CD4-positive, alpha-beta memory T cell (primary cell): ENCODE measurements at regions not wholly inside any gene's neighbourhood (a gene's known extent, or its start where the extent isn't known, plus 50 kb on each side); places are given as distances from the start of the nearest gene placed in this dataset.

ENCODE experiments used
- CTCF ChIA-PET: fragments of 350-600 bp; sonication (Branson Sonifier 250); formaldehyde crosslinking; loops from one replicate; lab custom pipeline; 2021; ENCODE audit warnings: inconsistent platforms; ENCODE audit not compliant: partially characterized antibody; lab: Charles Lee
- POLR2A ChIA-PET: fragments of 350-600 bp; sonication (Branson Sonifier 250); formaldehyde crosslinking; loops from one replicate; lab custom pipeline; 2021; ENCODE audit not compliant: partially characterized antibody; lab: Charles Lee
- DNase-seq, 5 donors: peaks; one replicate each; pipeline versions ENCODE4 v3.0.0 to v3.0.0-alpha.2; 2020 to 2022; ENCODE audit warnings: mixed read lengths in 1 of 5
- H3K27ac ChIP-seq: one replicate; pipeline ENCODE4 v1.7.0; 2013; ENCODE audit warnings: low read depth, low read length
- H3K27me3 ChIP-seq: 2 replicates; pipeline ENCODE4 v1.7.0; 2013; ENCODE audit warnings: mild to moderate bottlenecking, low read length, moderate library complexity; ENCODE audit not compliant: insufficient read depth
- H3K36me3 ChIP-seq: 2 replicates; pipeline ENCODE4 v1.7.0; 2013; ENCODE audit warnings: mild to moderate bottlenecking, low read length, moderate library complexity; ENCODE audit not compliant: insufficient read depth
- H3K4me1 ChIP-seq: 2 replicates; pipeline ENCODE4 v1.7.0; 2013; ENCODE audit warnings: mild to moderate bottlenecking, low read length, moderate library complexity; ENCODE audit not compliant: insufficient read depth
- H3K4me3 ChIP-seq, 2 donors: one replicate each; pipeline ENCODE4 v1.7.0; 2013; ENCODE audit warnings: low read length in 2 of 2, mild to moderate bottlenecking in 1 of 2
- H3K9me3 ChIP-seq, 2 donors: one replicate each; pipeline ENCODE4 v1.7.0; 2013; ENCODE audit warnings: low read length in 2 of 2, control low read depth in 1 of 2; ENCODE audit not compliant: control insufficient read depth in 1 of 2
- H3K27ac Mint-ChIP-seq, 7 donors: one replicate each; pipeline ENCODE4 v1.8.0; 2020 to 2021; ENCODE audit warnings: mixed read lengths in 7 of 7, mild to moderate bottlenecking in 6 of 7, inconsistent platforms in 3 of 7, moderate library complexity in 3 of 7
- H3K27me3 Mint-ChIP-seq, 2 donors: one replicate each; pipeline ENCODE4 v1.8.0; 2020 to 2021; ENCODE audit warnings: mixed read lengths in 2 of 2
- H3K36me3 Mint-ChIP-seq, 2 donors: one replicate each; pipeline ENCODE4 v1.8.0; 2020 to 2021; ENCODE audit warnings: mixed read lengths in 2 of 2, inconsistent platforms in 1 of 2, mild to moderate bottlenecking in 1 of 2
- H3K4me1 Mint-ChIP-seq, 4 donors: one replicate each; pipeline ENCODE4 v1.8.0; 2020 to 2021; ENCODE audit warnings: mixed read lengths in 4 of 4, mild to moderate bottlenecking in 1 of 4
- H3K4me3 Mint-ChIP-seq, 8 donors: one replicate each; pipeline ENCODE4 v1.8.0; 2020 to 2021; ENCODE audit warnings: mixed read lengths in 8 of 8, mild to moderate bottlenecking in 7 of 8, moderate library complexity in 6 of 8, inconsistent platforms in 3 of 8
- H3K9me3 Mint-ChIP-seq, 8 donors: one replicate each; pipeline ENCODE4 v1.8.0; 2020 to 2021; ENCODE audit warnings: mixed read lengths in 8 of 8, mild to moderate bottlenecking in 5 of 8, inconsistent platforms in 3 of 8, moderate library complexity in 1 of 8
- intact Hi-C: fragments of 100-400 bp; cut with micrococcal nuclease; formaldehyde crosslinking; loops from one replicate; pipeline ENCODE4 v1.15.1; 2023

DNA sequence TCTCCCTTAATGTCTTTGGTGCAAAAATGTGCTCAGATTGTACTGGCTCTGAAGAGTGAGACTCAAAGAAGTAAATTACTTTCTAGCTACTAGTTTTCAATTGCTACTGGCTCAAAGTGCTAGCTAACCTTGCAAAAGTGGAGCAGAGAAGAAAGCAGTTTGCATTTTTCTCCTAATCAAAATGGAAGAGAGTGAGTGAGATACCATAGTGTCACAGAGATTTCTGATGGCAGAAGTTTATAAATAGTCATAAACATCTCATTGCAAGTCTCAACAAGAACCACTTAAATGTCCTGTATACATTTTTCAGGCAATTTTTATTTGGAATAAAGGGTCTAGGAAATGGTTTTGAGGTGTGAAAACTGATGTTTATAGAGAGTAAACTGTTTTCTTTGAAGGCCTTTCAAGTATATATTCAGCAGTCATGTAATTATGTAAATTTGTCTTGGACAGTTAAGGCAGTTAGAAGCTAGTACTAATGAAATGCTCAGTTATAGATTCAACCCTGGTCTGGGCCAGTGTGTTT, 237.7 kb upstream of the GOLIM4 start:
- Mint-ChIP-seq H3K36me3 (no peaks in the 10 kb centered on the region), H3K27me3 (no peaks in the 10 kb centered on the region), H3K27ac (no peak overlapping the region), H3K9me3 (peaks cover 0 to 3% (median 0%) of the 10 kb centered on the region in 8 donors), H3K4me1 (no peaks in the 10 kb centered on the region), H3K4me3 (no peak overlapping the region)
- no peak for DNase-seq
- no peaks in the 10 kb centered on the region for H3K9me3 ChIP-seq
- no peaks in the 10 kb centered on the region for H3K27me3 ChIP-seq
- H3K4me3 ChIP-seq, result no peak overlapping the region
- no peaks in the 10 kb centered on the region for H3K36me3 ChIP-seq
- H3K4me1 ChIP-seq, result no peaks in the 10 kb centered on the region
- ChIA-PET CTCF (interaction anchor here (1.2 kb wide), 1 partner anchor 10 kb away, joined by 3 read pairs; no protein-coding TSS in a partner anchor), POLR2A (no interaction called here)
- no peak overlapping the region for H3K27ac ChIP-seq
- intact Hi-C loops, result no loop called here

GRCh38 chr3:168331756-168332155, 236.0 kb upstream of the GOLIM4 start:
- no peaks in the 10 kb centered on the region for H3K36me3 Mint-ChIP-seq
- POLR2A ChIA-PET, result no interaction called here
- CTCF ChIA-PET, result no interaction called here
- H3K27me3 Mint-ChIP-seq, result peaks cover 0 to 2% of the 10 kb centered on the region in 2 donors
- intact Hi-C loops, result no loop called here
- peaks cover 0 to 6% (median 0%) of the 10 kb centered on the region in 8 donors for H3K9me3 Mint-ChIP-seq
- Histone ChIP-seq H3K36me3 (no peaks in the 10 kb centered on the region), H3K9me3 (no peaks in the 10 kb centered on the region), H3K4me1 (no peaks in the 10 kb centered on the region), H3K27me3 (no peaks in the 10 kb centered on the region), H3K27ac (no peak overlapping the region), H3K4me3 (no peak overlapping the region)
- DNase-seq, result no peak
- H3K4me3 Mint-ChIP-seq, result no peak overlapping the region
- H3K27ac Mint-ChIP-seq, result no peak overlapping the region
- no peaks in the 10 kb centered on the region for H3K4me1 Mint-ChIP-seq

GRCh38 chr3:168330983-168331382, 235.3 kb upstream of the GOLIM4 start:
- no peak overlapping the region for H3K4me3 Mint-ChIP-seq
- H3K4me3 ChIP-seq, result no peak overlapping the region
- no peaks in the 10 kb centered on the region for H3K4me1 Mint-ChIP-seq
- CTCF ChIA-PET, result no interaction called here
- POLR2A ChIA-PET, result no interaction called here
- H3K9me3 Mint-ChIP-seq, result peaks cover 0 to 6% (median 0%) of the 10 kb centered on the region in 8 donors
- H3K36me3 ChIP-seq, result no peaks in the 10 kb centered on the region
- no peak overlapping the region for H3K27ac ChIP-seq
- no peaks in the 10 kb centered on the region for H3K36me3 Mint-ChIP-seq
- no peak overlapping the region for H3K27ac Mint-ChIP-seq
- H3K27me3 Mint-ChIP-seq, result peaks cover 0 to 2% of the 10 kb centered on the region in 2 donors
- H3K4me1 ChIP-seq, result no peaks in the 10 kb centered on the region
- no peaks in the 10 kb centered on the region for H3K9me3 ChIP-seq
- H3K27me3 ChIP-seq, result no peaks in the 10 kb centered on the region
- intact Hi-C loops, result no loop called here
- DNase-seq, result no peak

DNA sequence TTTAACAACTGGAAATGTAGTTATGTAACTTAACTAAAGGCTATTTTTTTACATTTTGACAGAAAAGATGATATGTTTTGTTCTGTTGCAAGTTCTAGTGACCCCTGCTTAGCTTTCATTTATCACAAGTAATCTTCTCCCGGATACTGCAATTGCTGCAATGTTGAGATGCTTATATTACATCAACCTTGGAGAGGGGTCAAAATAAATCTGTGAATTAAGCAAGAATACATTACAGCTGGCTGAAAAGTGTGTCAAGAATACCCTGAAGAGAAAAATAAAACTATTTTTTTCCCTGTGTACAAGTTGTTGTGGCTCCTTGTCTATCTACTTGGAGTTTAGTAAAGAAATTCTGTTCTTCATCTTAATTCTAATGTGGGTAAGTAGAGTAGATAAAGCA, 232.1 kb upstream of the GOLIM4 start:
- Histone ChIP-seq H3K4me1 (no peaks in the 10 kb centered on the region), H3K9me3 (no peaks in the 10 kb centered on the region), H3K4me3 (no peak overlapping the region), H3K27me3 (no peaks in the 10 kb centered on the region), H3K36me3 (no peaks in the 10 kb centered on the region), H3K27ac (no peak overlapping the region)
- no peaks in the 10 kb centered on the region for H3K36me3 Mint-ChIP-seq
- POLR2A ChIA-PET, result no interaction called here
- H3K9me3 Mint-ChIP-seq, result peaks cover 0 to 6% (median 0%) of the 10 kb centered on the region in 8 donors
- no peaks in the 10 kb centered on the region for H3K4me1 Mint-ChIP-seq
- no peak overlapping the region for H3K27ac Mint-ChIP-seq
- no peak overlapping the region for H3K4me3 Mint-ChIP-seq
- H3K27me3 Mint-ChIP-seq, result peaks cover 0 to 2% of the 10 kb centered on the region in 2 donors
- no peak for DNase-seq
- intact Hi-C loops, result no loop called here
- CTCF ChIA-PET, result no interaction called here

- intact Hi-C loops, result no loop called here
- ChIA-PET CTCF (no interaction called here), POLR2A (no interaction called here)
- Mint-ChIP-seq H3K27ac (no peak overlapping the region), H3K9me3 (peaks cover 0 to 4% (median 0%) of the 10 kb centered on the region in 8 donors), H3K27me3 (peaks cover 0 to 2% of the 10 kb centered on the region in 2 donors), H3K36me3 (no peaks in the 10 kb centered on the region), H3K4me1 (no peaks in the 10 kb centered on the region), H3K4me3 (no peak overlapping the region)
- H3K4me1 ChIP-seq, result no peaks in the 10 kb centered on the region
- no peaks in the 10 kb centered on the region for H3K36me3 ChIP-seq
- H3K9me3 ChIP-seq, result no peaks in the 10 kb centered on the region
- no peak for DNase-seq
- H3K27me3 ChIP-seq, result no peaks in the 10 kb centered on the region
- H3K27ac ChIP-seq, result no peak overlapping the region
- H3K4me3 ChIP-seq, result no peak overlapping the region
These were observed 230.0 kb upstream of the GOLIM4 start for GRCh38 chr3:168325684-168326083.

GRCh38 chr3:168322941-168323340, 227.2 kb upstream of the GOLIM4 start:
- Mint-ChIP-seq H3K4me1 (no peaks in the 10 kb centered on the region), H3K36me3 (no peaks in the 10 kb centered on the region), H3K9me3 (peaks cover 0 to 6% (median 0%) of the 10 kb centered on the region in 8 donors), H3K27me3 (no peaks in the 10 kb centered on the region), H3K27ac (no peak overlapping the region), H3K4me3 (no peak overlapping the region)
- H3K4me1 ChIP-seq, result no peaks in the 10 kb centered on the region
- H3K27ac ChIP-seq, result no peak overlapping the region
- no peaks in the 10 kb centered on the region for H3K9me3 ChIP-seq
- CTCF ChIA-PET, result interaction anchor here (1.3 kb wide), 1 partner anchor 10 kb away, joined by 3 read pairs; no protein-coding TSS in a partner anchor
- no peaks in the 10 kb centered on the region for H3K36me3 ChIP-seq
- no peak overlapping the region for H3K4me3 ChIP-seq
- H3K27me3 ChIP-seq, result no peaks in the 10 kb centered on the region
- intact Hi-C loops, result no loop called here
- DNase-seq, result no peak
- POLR2A ChIA-PET, result no interaction called here

GRCh38 chr3:168314166-168314565, 218.4 kb upstream of the GOLIM4 start:
- CTCF ChIA-PET, result no interaction called here
- Histone ChIP-seq H3K27ac (no peak overlapping the region), H3K4me1 (no peaks in the 10 kb centered on the region), H3K4me3 (no peak overlapping the region), H3K9me3 (no peaks in the 10 kb centered on the region), H3K27me3 (no peaks in the 10 kb centered on the region), H3K36me3 (no peaks in the 10 kb centered on the region)
- Mint-ChIP-seq H3K27me3 (no peaks in the 10 kb centered on the region), H3K36me3 (no peaks in the 10 kb centered on the region), H3K4me1 (no peaks in the 10 kb centered on the region), H3K4me3 (no peak overlapping the region), H3K9me3 (peaks cover 0 to 6% (median 2%) of the 10 kb centered on the region in 8 donors), H3K27ac (no peak overlapping the region)
- POLR2A ChIA-PET, result no interaction called here
- intact Hi-C loops, result no loop called here
- DNase-seq, result no peak
